IMR-90 (cell line): ENCODE measurements at regions not wholly inside any gene's neighbourhood (a gene's known extent, or its start where the extent isn't known, plus 50 kb on each side); places are given as distances from the start of the nearest gene placed in this dataset.

Experiments used
- ATAC-seq: fragments of 200-7000 bp; cut with Tn5 transposase; 2 replicates; pipeline ENCODE4 v1.9.1; 2020; ENCODE audit warnings: low read depth, mild to moderate bottlenecking, moderate library complexity
- BruUV-seq: library from RNA; stranded (reverse); fragments of 400-500 nt; replicated peaks from 2 replicates; lab custom pipeline; 2021; lab: Mats Ljungman, UMichigan
- CTCF ChIA-PET: fragments of 300-600 bp; formaldehyde crosslinking; extraction: SDS; loops from one replicate; lab custom pipeline; 2021; ENCODE audit warnings: antibody characterized with exemption; lab: Yijun Ruan, JAX
- POLR2A ChIA-PET: fragments of 300-600 bp; sonication (Branson Sonifier 250); formaldehyde crosslinking; loops from one replicate; lab custom pipeline; 2022; ENCODE audit warnings: antibody characterized with exemption; ENCODE audit not compliant: unreplicated experiment; lab: Charles Lee
- DNase-seq: peaks from one replicate; pipeline ENCODE4 v3.0.0; 2013
- H2AFZ ChIP-seq: replicated peaks from 2 replicates; pipeline ENCODE3; 2013; ENCODE audit warnings: low read length, mild to moderate bottlenecking; ENCODE audit not compliant: poor library complexity
- H2AK5ac ChIP-seq: 2 replicates; pipeline ENCODE4 v1.6.1; 2013; ENCODE audit warnings: low read depth, low read length, inconsistent platforms
- H2AK9ac ChIP-seq: replicated peaks from 2 replicates; pipeline ENCODE3; 2013; ENCODE audit warnings: mild to moderate bottlenecking, low read depth, low read length, moderate library complexity; ENCODE audit not compliant: poor library complexity
- H2BK120ac ChIP-seq: 2 replicates; pipeline ENCODE4 v1.6.1; 2013; ENCODE audit warnings: low read depth, low read length, inconsistent platforms
- H2BK15ac ChIP-seq: 3 replicates; pipeline ENCODE4 v1.6.1; 2013; ENCODE audit warnings: low read depth, low read length, inconsistent platforms
- H2BK20ac ChIP-seq: 2 replicates; pipeline ENCODE4 v1.6.1; 2013; ENCODE audit warnings: low read depth, mild to moderate bottlenecking, inconsistent platforms, low read length, moderate library complexity
- H2BK5ac ChIP-seq: 2 replicates; pipeline ENCODE4 v1.6.1; 2013; ENCODE audit warnings: mild to moderate bottlenecking, low read depth, low read length, inconsistent platforms; ENCODE audit not compliant: poor library complexity, severe bottlenecking
- H3K14ac ChIP-seq: replicated peaks from 2 replicates; pipeline ENCODE4 v1.6.1; 2013; ENCODE audit warnings: low read depth, low read length, inconsistent platforms
- H3K18ac ChIP-seq: 2 replicates; pipeline ENCODE4 v1.6.1; 2013; ENCODE audit warnings: low read depth, low read length, control low read depth
- H3K23ac ChIP-seq: 2 replicates; pipeline ENCODE4 v1.6.1; 2013; ENCODE audit warnings: low read depth, low read length, inconsistent platforms
- H3K27ac ChIP-seq: 2 replicates; pipeline ENCODE4 v1.5.1; 2013; ENCODE audit warnings: mild to moderate bottlenecking, control low read depth, low read length; ENCODE audit not compliant: insufficient read depth
- H3K27me3 ChIP-seq: 2 replicates; pipeline ENCODE4 v1.6.1; 2013; ENCODE audit warnings: low read length; ENCODE audit not compliant: control insufficient read depth, insufficient read depth
- H3K36me3 ChIP-seq: 2 replicates; pipeline ENCODE4 v1.6.1; 2013; ENCODE audit warnings: low read length, mixed read lengths; ENCODE audit not compliant: control insufficient read depth, insufficient read depth
- H3K4ac ChIP-seq: 2 replicates; pipeline ENCODE4 v1.6.1; 2013; ENCODE audit warnings: low read depth, low read length, inconsistent platforms
- H3K4me1 ChIP-seq: 2 replicates; pipeline ENCODE4 v1.6.1; 2013; ENCODE audit warnings: low read length, mixed read lengths; ENCODE audit not compliant: control insufficient read depth, insufficient read depth
- H3K4me2 ChIP-seq: 2 replicates; pipeline ENCODE4 v1.6.1; 2013; ENCODE audit warnings: low read depth, mild to moderate bottlenecking, control low read depth, low read length, moderate library complexity
- H3K4me3 ChIP-seq: 2 replicates; pipeline ENCODE4 v1.5.1; 2013; ENCODE audit warnings: low read depth, mild to moderate bottlenecking, control low read depth, low read length, moderate library complexity; ENCODE audit not compliant: insufficient read depth
- H3K56ac ChIP-seq: 2 replicates; pipeline ENCODE4 v1.6.1; 2013; ENCODE audit warnings: low read length, inconsistent platforms; ENCODE audit not compliant: insufficient read depth; ENCODE audit errors: extremely low read depth
- H3K79me1 ChIP-seq, 2 experiments: 2 replicates each; pipeline ENCODE4 v1.6.1; 2013; ENCODE audit warnings: low read length in 2 of 2, inconsistent platforms in 1 of 2, low read depth in 1 of 2
- H3K9ac ChIP-seq: 2 replicates; pipeline ENCODE4 v1.6.1; 2013; ENCODE audit warnings: low read depth, low read length, control low read depth
- H3K9me1 ChIP-seq: 2 replicates; pipeline ENCODE4 v1.6.1; 2013; ENCODE audit warnings: low read length, inconsistent platforms; ENCODE audit not compliant: insufficient read depth
- H3K9me3 ChIP-seq: 2 replicates; pipeline ENCODE4 v1.6.1; 2013; ENCODE audit warnings: low read length; ENCODE audit not compliant: control insufficient read depth, insufficient read depth
- H4K20me1 ChIP-seq: 2 replicates; pipeline ENCODE4 v1.6.1; 2013; ENCODE audit warnings: low read length, inconsistent platforms; ENCODE audit not compliant: insufficient read depth
- H4K5ac ChIP-seq: 2 replicates; pipeline ENCODE4 v1.6.1; 2013; ENCODE audit warnings: mild to moderate bottlenecking, low read depth, low read length, control low read depth
- H4K8ac ChIP-seq, 2 experiments: 2 replicates each; pipeline ENCODE4 v1.6.1; 2013; ENCODE audit warnings: low read depth in 2 of 2, low read length in 2 of 2, control low read depth in 1 of 2, inconsistent platforms in 1 of 2
- H4K91ac ChIP-seq: 2 replicates; pipeline ENCODE4 v1.6.1; 2013; ENCODE audit warnings: low read depth, low read length, inconsistent platforms; ENCODE audit not compliant: insufficient read depth
- CHD1 ChIP-seq: IDR thresholded peaks from 2 replicates; pipeline ENCODE4 v1.6.1; 2012; ENCODE audit warnings: low read depth, low read length, improper control_type of control experiment
- FOS ChIP-seq: fragments of 150-350 bp; IDR thresholded peaks from 2 replicates; pipeline ENCODE4 v1.6.1; 2016; ENCODE audit warnings: low read depth, low read length
- MAFK ChIP-seq: IDR thresholded peaks from 2 replicates; pipeline ENCODE4 v1.6.1; 2012; ENCODE audit warnings: low read depth, low read length, improper control_type of control experiment
- MAZ ChIP-seq: IDR thresholded peaks from 2 replicates; pipeline ENCODE4 v1.6.1; 2012; ENCODE audit warnings: low read depth, mild to moderate bottlenecking, low read length, improper control_type of control experiment, moderate library complexity, borderline replicate concordance
- NFE2L2 ChIP-seq: fragments of 150-350 bp; IDR thresholded peaks from 2 replicates; pipeline ENCODE4 v1.6.1; 2016; ENCODE audit warnings: low read depth, mild to moderate bottlenecking, low read length
- RAD21 ChIP-seq: IDR thresholded peaks from 2 replicates; pipeline ENCODE4 v1.6.1; 2012; ENCODE audit warnings: low read length, improper control_type of control experiment
- RCOR1 ChIP-seq: IDR thresholded peaks from 2 replicates; pipeline ENCODE4 v1.6.1; 2012; ENCODE audit warnings: mild to moderate bottlenecking, low read length, improper control_type of control experiment; ENCODE audit not compliant: insufficient replicate concordance
- RFX5 ChIP-seq: IDR thresholded peaks from 2 replicates; pipeline ENCODE4 v1.8.0; 2012; ENCODE audit warnings: low read depth, mild to moderate bottlenecking, low read length, moderate library complexity
- SMC3 ChIP-seq: fragments of 150-350 bp; IDR thresholded peaks from 2 replicates; pipeline ENCODE4 v1.6.1; 2016; ENCODE audit warnings: low read depth, mild to moderate bottlenecking, antibody characterized with exemption, low read length, moderate library complexity
- WGBS, 2 experiments: methylation state at CpG; one replicate each; pipeline versions ENCODE4 v1.1.5 to v1.1.7; 2013; ENCODE audit warnings: missing lambda C conversion rate in 2 of 2; ENCODE audit not compliant: insufficient read length in 1 of 2; ENCODE audit errors: extremely low coverage in 2 of 2; 5-methylcytosine and 5-hydroxymethylcytosine counted together
- dilution Hi-C: fragments of 300-500 bp; cut with HindIII; formaldehyde crosslinking; loops from one replicate; pipeline ENCODE4 v1.14.3; 2018; ENCODE audit warnings: low sequenced_read_pairs; ENCODE audit not compliant: unreplicated experiment
- in situ Hi-C: fragments of 300-500 bp; cut with MboI; formaldehyde crosslinking; loops from 3 replicates; pipeline ENCODE4 v1.14.3; 2019; ENCODE audit warnings: low sequenced_read_pairs, inconsistent platforms, mixed read lengths
- intact Hi-C: fragments of 100-400 bp; cut with micrococcal nuclease; formaldehyde crosslinking; loops from 2 replicates; pipeline ENCODE4 v1.10.0; 2022
- TF ChIP-seq, protein P1 (sequence below): conservative IDR thresholded peaks from 2 replicates; pipeline ENCODE4 v1.5.1; 2012; ENCODE audit warnings: mild to moderate bottlenecking, low read depth, low read length, improper control_type of control experiment
- TF ChIP-seq, protein P2 (sequence below): fragments of 150-350 bp; IDR thresholded peaks from 2 replicates; pipeline ENCODE4 v1.6.1; 2017; ENCODE audit warnings: mild to moderate bottlenecking, antibody characterized with exemption, low read length, low read depth
- TF ChIP-seq, protein P3 (sequence below): fragments of 150-350 bp; IDR thresholded peaks from 2 replicates; pipeline ENCODE4 v1.6.1; 2016; ENCODE audit warnings: low read depth, mild to moderate bottlenecking, low read length, moderate library complexity, borderline replicate concordance

DNA sequence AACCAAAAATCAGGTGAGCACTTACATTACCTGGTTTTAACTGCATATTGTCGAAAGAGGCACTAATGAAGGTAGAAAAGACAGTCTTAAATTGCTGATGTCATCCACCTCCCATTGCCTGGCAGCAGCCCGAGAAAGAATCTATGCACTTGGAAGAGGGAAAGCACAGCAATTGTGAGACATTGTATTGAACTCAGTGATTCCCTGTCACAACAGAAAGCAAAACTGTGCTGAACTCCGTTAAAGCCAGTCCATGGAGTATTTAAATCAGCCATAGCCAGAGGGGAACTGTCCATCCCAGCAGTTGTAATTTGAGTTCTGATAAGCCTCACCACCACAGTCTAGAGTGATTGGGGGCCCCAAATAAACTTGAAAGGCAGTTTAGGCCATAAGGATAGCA, 466.6 kb upstream of the PCDH9 start:
- H3K4me1 ChIP-seq: no peaks in the 10 kb centered on the region
- no TSS peak for BruUV-seq
- H4K20me1 ChIP-seq: no peaks in the 10 kb centered on the region
- no peak overlapping the region for H3K4me2 ChIP-seq
- ChIA-PET CTCF (interaction anchor here (0.7 kb wide), 1 partner anchor 32 kb away, joined by 3 read pairs; no protein-coding TSS in a partner anchor), POLR2A (no interaction called here)
- no peak overlapping the region for H3K4ac ChIP-seq
- no peak overlapping the region for H3K56ac ChIP-seq
- H3K36me3 ChIP-seq: no peaks in the 10 kb centered on the region
- no peak overlapping the region for H2AK5ac ChIP-seq
- no peak overlapping the region for H3K14ac ChIP-seq
- no peak overlapping the region for H3K9ac ChIP-seq
- intact Hi-C loops (no loop called here), in situ Hi-C loops (no loop called here), dilution Hi-C loops (no loop called here)
- H3K23ac ChIP-seq: no peak overlapping the region
- H3K9me1 ChIP-seq: no peaks in the 10 kb centered on the region
- no peak overlapping the region for H2BK20ac ChIP-seq
- no peak overlapping the region for H2BK5ac ChIP-seq
- no CpG with 5 or more reads among the region's 3 CpGs for WGBS, 2 experiments
- no peak overlapping the region for H2AK9ac ChIP-seq
- H2BK120ac ChIP-seq: no peak overlapping the region
- ATAC-seq: no peak
- peaks cover 3% of the 10 kb centered on the region; the same call in 1 of the 2 replicates for H3K9me3 ChIP-seq
- H3K79me1 ChIP-seq: no peaks in the 10 kb centered on the region
- H4K8ac ChIP-seq: no peak overlapping the region
- H3K18ac ChIP-seq: no peak overlapping the region
- H4K5ac ChIP-seq: no peak overlapping the region
- TF ChIP-seq, protein P1, sequence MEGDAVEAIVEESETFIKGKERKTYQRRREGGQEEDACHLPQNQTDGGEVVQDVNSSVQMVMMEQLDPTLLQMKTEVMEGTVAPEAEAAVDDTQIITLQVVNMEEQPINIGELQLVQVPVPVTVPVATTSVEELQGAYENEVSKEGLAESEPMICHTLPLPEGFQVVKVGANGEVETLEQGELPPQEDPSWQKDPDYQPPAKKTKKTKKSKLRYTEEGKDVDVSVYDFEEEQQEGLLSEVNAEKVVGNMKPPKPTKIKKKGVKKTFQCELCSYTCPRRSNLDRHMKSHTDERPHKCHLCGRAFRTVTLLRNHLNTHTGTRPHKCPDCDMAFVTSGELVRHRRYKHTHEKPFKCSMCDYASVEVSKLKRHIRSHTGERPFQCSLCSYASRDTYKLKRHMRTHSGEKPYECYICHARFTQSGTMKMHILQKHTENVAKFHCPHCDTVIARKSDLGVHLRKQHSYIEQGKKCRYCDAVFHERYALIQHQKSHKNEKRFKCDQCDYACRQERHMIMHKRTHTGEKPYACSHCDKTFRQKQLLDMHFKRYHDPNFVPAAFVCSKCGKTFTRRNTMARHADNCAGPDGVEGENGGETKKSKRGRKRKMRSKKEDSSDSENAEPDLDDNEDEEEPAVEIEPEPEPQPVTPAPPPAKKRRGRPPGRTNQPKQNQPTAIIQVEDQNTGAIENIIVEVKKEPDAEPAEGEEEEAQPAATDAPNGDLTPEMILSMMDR: no peak
- TF ChIP-seq FOS (no peak), CHD1 (no peak), RAD21 (no peak), SMC3 (no peak), MAZ (no peak), RCOR1 (no peak), NFE2L2 (no peak), RFX5 (no peak), MAFK (no peak)
- TF ChIP-seq, protein P2, sequence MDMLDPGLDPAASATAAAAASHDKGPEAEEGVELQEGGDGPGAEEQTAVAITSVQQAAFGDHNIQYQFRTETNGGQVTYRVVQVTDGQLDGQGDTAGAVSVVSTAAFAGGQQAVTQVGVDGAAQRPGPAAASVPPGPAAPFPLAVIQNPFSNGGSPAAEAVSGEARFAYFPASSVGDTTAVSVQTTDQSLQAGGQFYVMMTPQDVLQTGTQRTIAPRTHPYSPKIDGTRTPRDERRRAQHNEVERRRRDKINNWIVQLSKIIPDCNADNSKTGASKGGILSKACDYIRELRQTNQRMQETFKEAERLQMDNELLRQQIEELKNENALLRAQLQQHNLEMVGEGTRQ: no peak
- TF ChIP-seq, protein P3, sequence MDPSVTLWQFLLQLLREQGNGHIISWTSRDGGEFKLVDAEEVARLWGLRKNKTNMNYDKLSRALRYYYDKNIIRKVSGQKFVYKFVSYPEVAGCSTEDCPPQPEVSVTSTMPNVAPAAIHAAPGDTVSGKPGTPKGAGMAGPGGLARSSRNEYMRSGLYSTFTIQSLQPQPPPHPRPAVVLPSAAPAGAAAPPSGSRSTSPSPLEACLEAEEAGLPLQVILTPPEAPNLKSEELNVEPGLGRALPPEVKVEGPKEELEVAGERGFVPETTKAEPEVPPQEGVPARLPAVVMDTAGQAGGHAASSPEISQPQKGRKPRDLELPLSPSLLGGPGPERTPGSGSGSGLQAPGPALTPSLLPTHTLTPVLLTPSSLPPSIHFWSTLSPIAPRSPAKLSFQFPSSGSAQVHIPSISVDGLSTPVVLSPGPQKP: no peak
- DNase-seq: no peak
- H3K27me3 ChIP-seq: no peaks in the 10 kb centered on the region
- H3K4me3 ChIP-seq: no peak overlapping the region
- H2BK15ac ChIP-seq: no peak overlapping the region
- no peak overlapping the region for H4K91ac ChIP-seq
- no peak overlapping the region for H3K27ac ChIP-seq
- H2AFZ ChIP-seq: no peak overlapping the region
